Smooth muscle cell (in vitro differentiated cells): ENCODE measurements at regions not wholly inside any gene's neighbourhood (a gene's known extent, or its start where the extent isn't known, plus 50 kb on each side); places are given as distances from the start of the nearest gene placed in this dataset.

Source experiments
- DNase-seq: peaks from one replicate; lab custom pipeline; 2025; ENCODE audit not compliant: unreplicated experiment; lab: John Stamatoyannopoulos, UW
- H2AFZ ChIP-seq: fragments of 200-600 bp; sonication (generic); 2 replicates; pipeline ENCODE4 v1.6.0; 2016; ENCODE audit warnings: antibody characterized with exemption, low read depth, mild to moderate bottlenecking
- H3F3A ChIP-seq: fragments of 200-600 bp; sonication (generic); 2 replicates; pipeline ENCODE4 v1.6.0; 2017; ENCODE audit warnings: antibody characterized with exemption, low read depth
- H3K27ac ChIP-seq: fragments of 200-600 bp; sonication (generic); 2 replicates; pipeline ENCODE4 v1.5.1; 2016; ENCODE audit warnings: low read depth, mild to moderate bottlenecking
- H3K27me3 ChIP-seq: fragments of 200-600 bp; sonication (generic); 2 replicates; pipeline ENCODE4 v1.6.1; 2016; ENCODE audit warnings: low read depth, mild to moderate bottlenecking
- H3K36me3 ChIP-seq: fragments of 200-600 bp; sonication (generic); 2 replicates; pipeline ENCODE4 v1.5.1; 2016; ENCODE audit warnings: low read depth
- H3K4me1 ChIP-seq: fragments of 200-600 bp; sonication (generic); 2 replicates; pipeline ENCODE4 v1.5.1; 2016; ENCODE audit warnings: low read depth
- H3K4me2 ChIP-seq: fragments of 200-600 bp; sonication (generic); 2 replicates; pipeline ENCODE4 v1.6.0; 2016; ENCODE audit warnings: mild to moderate bottlenecking
- H3K4me3 ChIP-seq: fragments of 200-600 bp; sonication (generic); 2 replicates; pipeline ENCODE4 v1.5.1; 2016; ENCODE audit warnings: mild to moderate bottlenecking
- H3K79me2 ChIP-seq: fragments of 200-600 bp; sonication (generic); 2 replicates; pipeline ENCODE4 v1.6.0; 2016; ENCODE audit warnings: low read depth, mild to moderate bottlenecking
- H3K9ac ChIP-seq: fragments of 200-600 bp; sonication (generic); 2 replicates; pipeline ENCODE4 v1.6.0; 2016; ENCODE audit warnings: low read depth
- H3K9me3 ChIP-seq: fragments of 200-600 bp; sonication (generic); replicated peaks from 2 replicates; pipeline ENCODE4 v1.5.1; 2016; ENCODE audit warnings: low read depth
- H4K20me1 ChIP-seq: fragments of 200-600 bp; sonication (generic); 2 replicates; pipeline ENCODE4 v1.6.0; 2016; ENCODE audit warnings: low read depth
- WGBS: methylation state at CpG from one replicate; pipeline ENCODE4 v1.1.7; 2016; ENCODE audit warnings: low lambda C conversion rate; 5-methylcytosine and 5-hydroxymethylcytosine counted together
- TF ChIP-seq, protein P1 (sequence below): fragments of 200-600 bp; sonication (generic); IDR thresholded peaks from 2 replicates; pipeline ENCODE4 v1.5.1; 2017; ENCODE audit warnings: borderline replicate concordance, mild to moderate bottlenecking, antibody characterized with exemption; ENCODE audit not compliant: insufficient read depth, poor library complexity, severe bottlenecking

DNA sequence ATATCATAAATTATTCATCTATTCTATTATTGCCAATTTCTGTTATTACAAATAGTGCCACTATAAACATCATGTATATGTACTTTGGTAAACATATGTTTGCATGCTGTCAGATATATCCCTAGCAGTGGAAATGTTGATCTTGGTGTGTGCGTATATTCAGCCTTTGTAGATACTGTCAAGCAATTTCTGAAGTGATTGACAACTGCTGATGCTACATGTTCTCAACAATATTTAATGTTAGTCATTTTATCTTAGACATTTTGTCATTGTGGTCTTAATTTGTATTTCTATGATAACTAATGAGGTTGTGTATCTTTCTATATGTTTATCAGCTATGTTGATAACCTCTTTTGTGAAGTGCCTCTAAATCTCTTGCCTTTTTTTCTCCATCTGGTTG is 186.5 kb upstream of the NRG3 start:
- H3K4me3 ChIP-seq: no peak overlapping the region
- TF ChIP-seq, protein P1, sequence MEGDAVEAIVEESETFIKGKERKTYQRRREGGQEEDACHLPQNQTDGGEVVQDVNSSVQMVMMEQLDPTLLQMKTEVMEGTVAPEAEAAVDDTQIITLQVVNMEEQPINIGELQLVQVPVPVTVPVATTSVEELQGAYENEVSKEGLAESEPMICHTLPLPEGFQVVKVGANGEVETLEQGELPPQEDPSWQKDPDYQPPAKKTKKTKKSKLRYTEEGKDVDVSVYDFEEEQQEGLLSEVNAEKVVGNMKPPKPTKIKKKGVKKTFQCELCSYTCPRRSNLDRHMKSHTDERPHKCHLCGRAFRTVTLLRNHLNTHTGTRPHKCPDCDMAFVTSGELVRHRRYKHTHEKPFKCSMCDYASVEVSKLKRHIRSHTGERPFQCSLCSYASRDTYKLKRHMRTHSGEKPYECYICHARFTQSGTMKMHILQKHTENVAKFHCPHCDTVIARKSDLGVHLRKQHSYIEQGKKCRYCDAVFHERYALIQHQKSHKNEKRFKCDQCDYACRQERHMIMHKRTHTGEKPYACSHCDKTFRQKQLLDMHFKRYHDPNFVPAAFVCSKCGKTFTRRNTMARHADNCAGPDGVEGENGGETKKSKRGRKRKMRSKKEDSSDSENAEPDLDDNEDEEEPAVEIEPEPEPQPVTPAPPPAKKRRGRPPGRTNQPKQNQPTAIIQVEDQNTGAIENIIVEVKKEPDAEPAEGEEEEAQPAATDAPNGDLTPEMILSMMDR: no peak

DNA sequence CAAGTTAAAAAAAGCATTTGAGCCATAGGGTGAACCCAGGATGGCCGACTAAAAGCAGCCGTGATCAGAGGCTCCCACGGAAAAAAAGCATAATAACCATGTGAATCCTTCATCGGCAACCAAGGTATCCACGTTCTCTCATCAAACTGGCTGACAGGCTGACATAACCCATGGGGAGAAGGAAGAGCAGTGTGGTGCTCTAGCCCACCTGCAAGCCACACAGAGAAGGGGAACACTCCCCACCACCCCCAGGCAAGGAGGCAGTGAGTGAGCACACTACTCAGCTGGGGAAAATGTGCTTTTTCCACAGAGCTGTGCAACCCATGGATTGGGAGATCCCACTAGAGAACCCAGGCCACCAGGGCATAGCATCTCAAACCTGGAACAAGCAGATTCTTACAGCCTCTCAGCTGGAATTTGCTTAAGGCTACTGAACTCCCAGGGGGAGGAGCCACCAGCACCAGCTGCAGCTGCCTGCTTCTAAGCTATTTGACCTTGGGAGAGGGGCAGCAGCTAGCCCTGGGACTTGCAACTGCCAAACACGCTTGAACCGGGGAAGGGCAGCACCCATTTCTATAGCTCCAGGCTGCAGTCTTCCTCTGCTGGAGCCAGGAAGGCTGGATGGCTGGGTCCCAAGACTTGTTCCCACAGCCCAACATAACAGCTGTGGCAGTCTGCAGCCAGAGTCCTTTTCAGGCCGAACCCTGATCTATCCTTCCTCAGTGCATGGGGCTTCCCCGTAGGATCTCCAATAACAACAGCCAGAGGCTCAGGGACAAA is 178.2 kb upstream of the NRG3 start:
- H3K4me3 ChIP-seq: no peak overlapping the region
- DNase-seq: no peak
- no peak overlapping the region for H2AFZ ChIP-seq
- no peak overlapping the region for H3K4me2 ChIP-seq
- no peak overlapping the region for H3K9ac ChIP-seq
- no peaks in the 10 kb centered on the region for H3K79me2 ChIP-seq
- H3K27me3 ChIP-seq: no peaks in the 10 kb centered on the region
- TF ChIP-seq, protein P1: no peak
- H3F3A ChIP-seq: no peaks in the 10 kb centered on the region
- 73% methylated on average over 9 of the region's 9 CpGs for whole genome bisulfite sequencing
- H3K4me1 ChIP-seq: no peaks in the 10 kb centered on the region
- H3K27ac ChIP-seq: no peak overlapping the region
- no peaks in the 10 kb centered on the region for H3K36me3 ChIP-seq
- no peaks in the 10 kb centered on the region for H3K9me3 ChIP-seq
- H4K20me1 ChIP-seq: no peaks in the 10 kb centered on the region

More for the DNA sequence above, 186.5 kb upstream of the NRG3 start:
- Histone ChIP-seq H3K4me2 (no peak overlapping the region), H3K9me3 (no peaks in the 10 kb centered on the region), H3K27ac (no peak overlapping the region), H3K27me3 (no peaks in the 10 kb centered on the region), H2AFZ (no peak overlapping the region), H3K36me3 (no peaks in the 10 kb centered on the region), H3K79me2 (no peaks in the 10 kb centered on the region), H3F3A (no peaks in the 10 kb centered on the region), H3K4me1 (no peaks in the 10 kb centered on the region), H3K9ac (no peak overlapping the region), H4K20me1 (no peaks in the 10 kb centered on the region)
- no peak for DNase-seq
- 100% methylated on average over 1 of the region's 1 CpG for WGBS

DNA sequence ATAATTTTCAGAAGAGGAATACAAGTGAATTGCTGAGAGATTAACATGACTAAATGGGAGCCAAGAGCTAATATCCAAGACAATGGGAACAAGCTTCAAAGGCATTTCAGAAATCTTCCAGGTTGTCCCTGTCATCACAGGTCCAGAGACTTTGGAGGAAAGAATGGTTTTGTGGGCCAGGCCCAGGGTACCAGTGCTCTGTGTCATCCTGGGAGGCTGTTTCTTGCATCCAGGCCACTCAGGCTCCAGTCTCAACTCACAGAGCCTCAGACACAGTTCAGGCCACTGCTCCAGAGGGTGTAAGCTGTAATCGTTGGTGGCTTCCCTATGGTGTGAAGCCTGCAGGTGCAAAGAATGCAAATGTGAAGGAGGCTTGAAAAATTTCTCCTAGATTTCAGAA is 170.4 kb upstream of the NRG3 start:
- no peak overlapping the region for H3K4me3 ChIP-seq
- H3K9ac ChIP-seq: no peak overlapping the region

More for the DNA sequence above, 170.4 kb upstream of the NRG3 start:
- no peaks in the 10 kb centered on the region for H3K79me2 ChIP-seq
- H3K4me2 ChIP-seq: no peak overlapping the region
- TF ChIP-seq, protein P1: no peak
- no peak overlapping the region for H2AFZ ChIP-seq
- no peak for DNase-seq
- H3K27me3 ChIP-seq: no peaks in the 10 kb centered on the region
- WGBS: 82% methylated on average over 1 of the region's 1 CpG
- H3K27ac ChIP-seq: no peak overlapping the region
- H3F3A ChIP-seq: no peaks in the 10 kb centered on the region
- H3K4me1 ChIP-seq: no peaks in the 10 kb centered on the region
- H3K36me3 ChIP-seq: no peaks in the 10 kb centered on the region
- no peaks in the 10 kb centered on the region for H3K9me3 ChIP-seq
- H4K20me1 ChIP-seq: no peaks in the 10 kb centered on the region
